ENCODE measurements at regions not wholly inside any gene's neighbourhood (a gene's known extent, or its start where the extent isn't known, plus 50 kb on each side); places are given as distances from the start of the nearest gene placed in this dataset.

- Histone ChIP-seq H3K4me1 (ENCODE audit: control insufficient read depth in 1 of 2, insufficient read depth in 1 of 2, low read depth in 1 of 2, low read length in 1 of 2) (peaks cover 11 to 36% of the 10 kb centered on the region in 2 experiments), H3K27me3 (no peaks in the 10 kb centered on the region), H3K27ac (no peak overlapping the region), H3K9me3 (no peaks in the 10 kb centered on the region), H3K4me3 (ENCODE audit: low read depth in 1 of 2, low read length in 1 of 2) (no peak overlapping the region), H3K36me3 (no peaks in the 10 kb centered on the region)
- TF ChIP-seq CTCF (IDR thresholded peaks at IDR 0.05) = no peak
Observed at GRCh38 chr15:96716075-96716474, 385.6 kb downstream of the NR2F2 start.

- no peak for TF ChIP-seq CTCF (IDR thresholded peaks at IDR 0.05)
Observed at GRCh38 chr15:96716478-96716877, 386.0 kb downstream of the NR2F2 start.

GRCh38 chr15:96720251-96720650 lies 389.8 kb downstream of the NR2F2 start:
- Histone ChIP-seq H3K4me3 (ENCODE audit: low read depth in 1 of 2, low read length in 1 of 2) (no peak overlapping the region), H3K27me3 (no peaks in the 10 kb centered on the region), H3K36me3 (no peaks in the 10 kb centered on the region), H3K4me1 (ENCODE audit: control insufficient read depth in 1 of 2, insufficient read depth in 1 of 2, low read depth in 1 of 2, low read length in 1 of 2) (peaks cover 11 to 27% of the 10 kb centered on the region in 2 experiments), H3K27ac (peak overlapping the region; percentile 10), H3K9me3 (no peaks in the 10 kb centered on the region)
- no peak for TF ChIP-seq CTCF (IDR thresholded peaks at IDR 0.05)

More at GRCh38 chr15:96716478-96716877, 386.0 kb downstream of the NR2F2 start:
- Histone ChIP-seq H3K9me3 (no peaks in the 10 kb centered on the region), H3K27ac (no peak overlapping the region), H3K4me3 (ENCODE audit: low read depth in 1 of 2, low read length in 1 of 2) (no peak overlapping the region), H3K4me1 (ENCODE audit: control insufficient read depth in 1 of 2, insufficient read depth in 1 of 2, low read depth in 1 of 2, low read length in 1 of 2) (peaks cover 11 to 37% of the 10 kb centered on the region in 2 experiments), H3K27me3 (no peaks in the 10 kb centered on the region), H3K36me3 (no peaks in the 10 kb centered on the region)

- TF ChIP-seq CTCF (IDR thresholded peaks at IDR 0.05) = no peak
- H3K4me3 ChIP-seq (ENCODE audit: low read depth in 1 of 2, low read length in 1 of 2) = no peak overlapping the region
- H3K36me3 ChIP-seq = no peaks in the 10 kb centered on the region
- H3K4me1 ChIP-seq (ENCODE audit: control insufficient read depth in 1 of 2, insufficient read depth in 1 of 2, low read depth in 1 of 2, low read length in 1 of 2) = peaks cover 11 to 24% of the 10 kb centered on the region in 2 experiments
- H3K9me3 ChIP-seq = no peaks in the 10 kb centered on the region
- peak overlapping the region; percentile 10 for H3K27ac ChIP-seq
- H3K27me3 ChIP-seq = no peaks in the 10 kb centered on the region
Observed at GRCh38 chr15:96720656-96721055, 390.2 kb downstream of the NR2F2 start.

- no peak for TF ChIP-seq CTCF (IDR thresholded peaks at IDR 0.05)
- H3K4me1 ChIP-seq (ENCODE audit: control insufficient read depth in 1 of 2, insufficient read depth in 1 of 2, low read depth in 1 of 2, low read length in 1 of 2) = peaks cover 11 to 25% of the 10 kb centered on the region in 2 experiments
Observed at GRCh38 chr15:96728591-96728990, 398.1 kb downstream of the NR2F2 start.

GRCh38 chr15:96732704-96733103 lies 402.2 kb downstream of the NR2F2 start:
- no peak for TF ChIP-seq CTCF (IDR thresholded peaks at IDR 0.05)
- no peak overlapping the region for H3K27ac ChIP-seq
- peaks cover 11 to 21% of the 10 kb centered on the region in 2 experiments for H3K4me1 ChIP-seq (ENCODE audit: control insufficient read depth in 1 of 2, insufficient read depth in 1 of 2, low read depth in 1 of 2, low read length in 1 of 2)
- no peaks in the 10 kb centered on the region for H3K27me3 ChIP-seq
- no peaks in the 10 kb centered on the region for H3K9me3 ChIP-seq
- H3K4me3 ChIP-seq (ENCODE audit: low read depth in 1 of 2, low read length in 1 of 2) = no peak overlapping the region
- no peaks in the 10 kb centered on the region for H3K36me3 ChIP-seq

More at GRCh38 chr15:96728591-96728990, 398.1 kb downstream of the NR2F2 start:
- Histone ChIP-seq H3K4me3 (ENCODE audit: low read depth in 1 of 2, low read length in 1 of 2) (no peak overlapping the region), H3K27ac (peak overlapping the region; percentile 38), H3K27me3 (no peaks in the 10 kb centered on the region), H3K36me3 (no peaks in the 10 kb centered on the region), H3K9me3 (no peaks in the 10 kb centered on the region)
